Lower leg skin (tissue), 4 donors: ENCODE measurements at regions not wholly inside any gene's neighbourhood (a gene's known extent, or its start where the extent isn't known, plus 50 kb on each side); places are given as distances from the start of the nearest gene placed in this dataset.

Experiments
- DNase-seq, 2 donors: peaks; one replicate each; pipeline ENCODE4 v3.0.0-alpha.2; 2019; ENCODE audit warnings: low spot score in 2 of 2
- H3K4me3 ChIP-seq: fragments of 200-600 bp; sonication (generic); 2 replicates; pipeline ENCODE4 v1.5.1; 2017; ENCODE audit warnings: mild to moderate bottlenecking, low read depth; ENCODE audit not compliant: poor library complexity, severe bottlenecking
- POLR2A ChIP-seq, 2 donors: fragments of 450-650 bp; IDR thresholded peaks; one replicate each; pipeline ENCODE4 v1.6.1; 2016 to 2017; ENCODE audit warnings: antibody characterized with exemption in 2 of 2, mild to moderate bottlenecking in 1 of 2, moderate library complexity in 1 of 2
- WGBS, 2 donors: methylation state at CpG; one replicate each; pipeline ENCODE4 v1.1.5; 2018; 5-methylcytosine and 5-hydroxymethylcytosine counted together
- intact Hi-C: fragments of 100-400 bp; cut with DNase I; formaldehyde crosslinking; loops from one replicate; pipeline ENCODE4 v1.15.0; 2023; ENCODE audit warnings: low total_unique reads
- TF ChIP-seq, protein P1 (sequence below), 3 donors: fragments of 450-650 bp; IDR thresholded peaks; one replicate each; pipeline ENCODE4 v1.5.1; 2016; ENCODE audit warnings: antibody characterized with exemption in 3 of 3, mild to moderate bottlenecking in 3 of 3, moderate library complexity in 2 of 3

DNA sequence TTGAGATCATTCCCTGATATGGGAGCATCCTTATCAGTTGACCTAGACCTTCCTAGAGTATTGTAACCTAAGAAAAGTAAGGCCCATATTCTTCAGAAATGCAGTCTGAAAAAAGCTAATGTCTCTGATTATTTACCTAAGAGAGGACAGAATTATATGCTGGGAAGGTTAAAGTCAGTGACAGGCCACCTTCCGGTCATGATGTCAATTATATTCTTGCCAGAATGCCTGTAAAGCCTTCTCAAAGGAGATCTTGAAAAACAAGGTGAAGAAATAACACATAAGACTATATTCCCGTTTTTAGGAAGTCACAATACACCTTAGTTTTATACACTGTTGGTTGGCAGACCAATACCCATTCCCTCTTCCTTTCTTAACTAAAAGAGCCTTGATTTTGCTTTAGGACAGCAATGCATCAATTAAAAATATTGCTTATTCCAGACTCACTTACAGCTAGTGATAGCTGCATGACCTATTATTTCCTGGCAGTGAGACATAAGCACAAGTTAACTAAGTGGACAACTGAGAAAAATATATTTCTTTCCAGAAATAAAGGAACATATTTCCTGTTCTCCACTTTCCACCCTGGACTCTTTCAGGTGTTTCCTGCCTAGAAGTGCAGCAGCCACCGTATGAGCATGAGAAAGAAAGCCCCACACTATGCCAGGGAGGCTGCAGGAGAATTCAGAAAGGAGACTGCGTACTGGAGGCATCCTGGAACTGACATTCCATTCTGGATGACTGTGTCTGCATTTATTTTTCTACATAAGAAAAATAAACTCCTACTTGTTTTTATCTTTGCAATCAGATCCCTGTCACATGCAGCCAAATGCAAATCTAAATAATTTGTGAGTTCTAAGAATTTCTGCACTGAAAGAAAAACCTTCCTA, 332.9 kb upstream of the PTBP2 start:
- 60 to 61% methylated on average over 4 of the region's 4 CpGs for WGBS, 2 donors
- no peak overlapping the region for H3K4me3 ChIP-seq
- no peak for DNase-seq
- intact Hi-C loops = no loop called here
- TF ChIP-seq POLR2A (IDR thresholded peaks at IDR 0.05) = no peak
- TF ChIP-seq, protein P1, sequence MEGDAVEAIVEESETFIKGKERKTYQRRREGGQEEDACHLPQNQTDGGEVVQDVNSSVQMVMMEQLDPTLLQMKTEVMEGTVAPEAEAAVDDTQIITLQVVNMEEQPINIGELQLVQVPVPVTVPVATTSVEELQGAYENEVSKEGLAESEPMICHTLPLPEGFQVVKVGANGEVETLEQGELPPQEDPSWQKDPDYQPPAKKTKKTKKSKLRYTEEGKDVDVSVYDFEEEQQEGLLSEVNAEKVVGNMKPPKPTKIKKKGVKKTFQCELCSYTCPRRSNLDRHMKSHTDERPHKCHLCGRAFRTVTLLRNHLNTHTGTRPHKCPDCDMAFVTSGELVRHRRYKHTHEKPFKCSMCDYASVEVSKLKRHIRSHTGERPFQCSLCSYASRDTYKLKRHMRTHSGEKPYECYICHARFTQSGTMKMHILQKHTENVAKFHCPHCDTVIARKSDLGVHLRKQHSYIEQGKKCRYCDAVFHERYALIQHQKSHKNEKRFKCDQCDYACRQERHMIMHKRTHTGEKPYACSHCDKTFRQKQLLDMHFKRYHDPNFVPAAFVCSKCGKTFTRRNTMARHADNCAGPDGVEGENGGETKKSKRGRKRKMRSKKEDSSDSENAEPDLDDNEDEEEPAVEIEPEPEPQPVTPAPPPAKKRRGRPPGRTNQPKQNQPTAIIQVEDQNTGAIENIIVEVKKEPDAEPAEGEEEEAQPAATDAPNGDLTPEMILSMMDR (IDR thresholded peaks at IDR 0.05) = no peak

DNA sequence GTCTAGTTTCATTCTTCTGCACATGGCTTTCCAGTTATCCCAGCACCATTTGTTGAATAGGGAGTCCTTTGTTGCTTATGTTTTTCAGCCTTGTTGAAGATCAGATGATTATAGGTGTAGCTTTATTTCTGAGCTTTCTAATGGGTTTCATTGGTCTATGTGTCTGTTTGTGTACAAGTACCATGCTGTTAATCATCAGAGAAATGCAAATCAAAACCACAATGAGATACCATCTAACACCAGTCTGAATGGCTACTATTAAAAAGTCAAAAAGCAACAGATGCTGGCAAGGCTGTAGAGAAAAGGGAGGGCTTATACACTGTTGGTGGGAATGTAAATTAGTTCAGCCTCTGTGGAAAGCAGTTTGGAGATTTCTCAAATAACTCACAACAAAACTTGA, 321.5 kb upstream of the PTBP2 start:
- no peak overlapping the region for H3K4me3 ChIP-seq
- intact Hi-C loops = no loop called here
- no peak for DNase-seq
- TF ChIP-seq POLR2A (IDR thresholded peaks at IDR 0.05) = no peak
- TF ChIP-seq, protein P1 (IDR thresholded peaks at IDR 0.05) = no peak

DNA sequence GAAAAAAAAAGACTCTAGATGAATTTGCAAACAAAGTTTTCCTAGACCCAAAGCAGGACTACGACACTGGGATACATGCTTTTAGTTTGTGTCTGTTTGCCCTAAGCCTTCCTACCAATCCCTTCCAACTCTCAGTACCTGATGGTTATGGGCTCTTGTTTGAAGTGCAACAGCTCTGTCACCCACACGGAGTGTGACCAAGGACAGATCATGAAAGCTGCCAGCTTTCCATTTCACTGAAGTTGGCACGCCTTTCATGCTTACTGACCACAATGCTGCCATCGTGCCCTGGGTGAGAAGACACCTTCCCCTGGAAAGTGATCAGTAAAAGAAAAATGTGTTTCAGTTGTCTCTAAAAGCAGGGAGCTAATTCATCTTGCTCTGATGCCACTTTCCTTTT, 312.5 kb upstream of the PTBP2 start:
- WGBS, 2 donors = 69 to 72% methylated on average over 4 of the region's 4 CpGs
- TF ChIP-seq POLR2A (IDR thresholded peaks at IDR 0.05) = no peak
- TF ChIP-seq, protein P1 (IDR thresholded peaks at IDR 0.05) = no peak
- H3K4me3 ChIP-seq = no peak overlapping the region
- intact Hi-C loops = no loop called here
- DNase-seq = no peak

DNA sequence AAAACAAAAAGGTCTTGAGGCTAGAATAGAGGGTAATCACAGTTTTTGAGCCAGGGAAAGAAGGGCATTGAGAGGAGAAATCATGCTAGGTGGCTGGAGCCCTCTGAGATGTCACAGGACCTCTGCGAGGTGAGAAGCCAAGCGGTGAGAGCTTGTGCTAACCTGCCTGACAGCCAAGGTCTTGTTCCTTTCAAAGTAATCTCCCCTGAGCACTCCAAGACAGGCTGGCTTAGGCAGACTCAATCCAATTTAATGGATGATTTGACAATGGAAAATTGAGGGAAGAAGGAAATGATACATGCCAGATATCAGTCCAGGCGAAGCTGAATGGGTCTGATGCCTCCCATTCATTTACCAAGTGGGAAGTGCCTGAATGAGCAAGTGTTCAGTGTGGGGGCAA, 311.9 kb upstream of the PTBP2 start:
- no peak for TF ChIP-seq POLR2A (IDR thresholded peaks at IDR 0.05)
- TF ChIP-seq, protein P1 (IDR thresholded peaks at IDR 0.05) = no peak
- no peak for DNase-seq
- 60 to 71% methylated on average over 3 of the region's 3 CpGs for WGBS, 2 donors
- no peak overlapping the region for H3K4me3 ChIP-seq
- intact Hi-C loops = no loop called here

DNA sequence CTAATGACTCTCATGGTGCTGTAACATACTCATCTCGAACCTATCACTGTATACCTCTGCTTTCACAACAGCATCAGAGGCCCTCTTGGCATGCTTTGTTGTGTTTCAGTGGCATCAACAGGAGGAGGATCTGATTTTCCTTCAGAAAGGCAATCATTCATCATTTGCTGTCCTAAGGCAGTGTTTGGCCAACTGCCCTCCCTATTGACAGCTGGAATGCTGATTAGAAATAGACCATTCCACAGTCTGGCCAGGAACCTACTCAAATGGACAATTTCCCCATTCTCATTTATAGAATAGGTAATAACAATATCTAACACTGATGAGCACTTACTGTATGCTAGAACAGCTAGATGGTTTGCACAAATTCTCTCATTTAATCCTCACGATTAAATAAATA, 310.6 kb upstream of the PTBP2 start:
- H3K4me3 ChIP-seq = no peak overlapping the region
- no peak for TF ChIP-seq POLR2A (IDR thresholded peaks at IDR 0.05)
- TF ChIP-seq, protein P1 (IDR thresholded peaks at IDR 0.05) = no peak
- DNase-seq = no peak
- 66 to 76% methylated on average over 2 of the region's 2 CpGs for WGBS, 2 donors
- intact Hi-C loops = no loop called here

DNA sequence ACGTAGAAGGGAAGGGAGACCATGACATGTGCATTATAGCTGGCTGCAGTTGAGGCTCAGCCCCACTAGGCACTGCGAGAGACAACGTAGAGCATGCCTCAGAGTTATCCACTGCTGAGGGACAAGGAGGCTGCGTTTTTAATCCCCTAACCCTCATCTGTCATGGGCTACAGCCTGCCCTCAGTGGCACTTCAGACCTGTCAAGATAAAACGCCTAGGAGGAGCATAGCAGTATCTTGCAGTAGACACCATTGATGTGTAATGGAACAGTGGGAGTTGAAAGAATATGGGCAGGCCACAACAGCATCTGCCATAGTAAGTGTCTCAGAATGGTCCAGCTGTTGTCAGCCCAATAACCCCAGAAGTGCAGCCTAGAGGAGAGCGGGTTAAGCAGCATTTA, 307.0 kb upstream of the PTBP2 start:
- H3K4me3 ChIP-seq = no peak overlapping the region
- TF ChIP-seq, protein P1 (IDR thresholded peaks at IDR 0.05) = no peak
- no peak for TF ChIP-seq POLR2A (IDR thresholded peaks at IDR 0.05)
- 78 to 81% methylated on average over 6 of the region's 6 CpGs for WGBS, 2 donors
- DNase-seq = no peak
- intact Hi-C loops = no loop called here
